ENCODE measurements at regions not wholly inside any gene's neighbourhood (a gene's known extent, or its start where the extent isn't known, plus 50 kb on each side); places are given as distances from the start of the nearest gene placed in this dataset.

GRCh38 chr5:2376486-2376885 lies 375.0 kb downstream of the IRX2 start:
- DNase-seq (ENCODE audit: extremely low spot score) = no peak
- ChIA-PET POLR2A (no interaction called here), CTCF (no interaction called here)
- TF ChIP-seq CTCF (IDR thresholded peaks at IDR 0.05; ENCODE audit: control extremely low read depth, extremely low read depth, low read depth, missing control alignments) = no peak

GRCh38 chr5:2375757-2376250 lies 375.7 kb downstream of the IRX2 start:
- no peak for TF ChIP-seq CTCF (IDR thresholded peaks at IDR 0.05; ENCODE audit: control extremely low read depth, extremely low read depth, low read depth, missing control alignments)
- ChIA-PET CTCF (no interaction called here), POLR2A (no interaction called here)
- DNase-seq (ENCODE audit: extremely low spot score) = no peak

- TF ChIP-seq CTCF (IDR thresholded peaks at IDR 0.05; ENCODE audit: control extremely low read depth, extremely low read depth, low read depth, missing control alignments) = no peak
- ChIA-PET POLR2A (no interaction called here), CTCF (no interaction called here)
- no peak for DNase-seq (ENCODE audit: extremely low spot score)
Observed at GRCh38 chr5:2375291-2375690, 376.2 kb downstream of the IRX2 start.

- POLR2A ChIA-PET = no interaction called here
- no peak for TF ChIP-seq CTCF (IDR thresholded peaks at IDR 0.05; ENCODE audit: control extremely low read depth, extremely low read depth, low read depth, missing control alignments)
- no peak for DNase-seq (ENCODE audit: extremely low spot score)
- CTCF ChIA-PET = no interaction called here
Observed at GRCh38 chr5:2374703-2375102, 376.8 kb downstream of the IRX2 start.

- no peak for TF ChIP-seq CTCF (IDR thresholded peaks at IDR 0.05; ENCODE audit: control extremely low read depth, extremely low read depth, low read depth, missing control alignments)
- ChIA-PET POLR2A (no interaction called here), CTCF (no interaction called here)
Observed at GRCh38 chr5:2373631-2374030, 377.8 kb downstream of the IRX2 start.

GRCh38 chr5:2371419-2371710 lies 380.1 kb downstream of the IRX2 start:
- ChIA-PET POLR2A (no interaction called here), CTCF (no interaction called here)
- DNase-seq (ENCODE audit: extremely low spot score) = no peak
- no peak for TF ChIP-seq CTCF (IDR thresholded peaks at IDR 0.05; ENCODE audit: control extremely low read depth, extremely low read depth, low read depth, missing control alignments)

More at GRCh38 chr5:2373631-2374030, 377.8 kb downstream of the IRX2 start:
- DNase-seq (ENCODE audit: extremely low spot score) = no peak
